ENCODE measurements at regions not wholly inside any gene's neighbourhood (a gene's known extent, or its start where the extent isn't known, plus 50 kb on each side); places are given as distances from the start of the nearest gene placed in this dataset.

DNA sequence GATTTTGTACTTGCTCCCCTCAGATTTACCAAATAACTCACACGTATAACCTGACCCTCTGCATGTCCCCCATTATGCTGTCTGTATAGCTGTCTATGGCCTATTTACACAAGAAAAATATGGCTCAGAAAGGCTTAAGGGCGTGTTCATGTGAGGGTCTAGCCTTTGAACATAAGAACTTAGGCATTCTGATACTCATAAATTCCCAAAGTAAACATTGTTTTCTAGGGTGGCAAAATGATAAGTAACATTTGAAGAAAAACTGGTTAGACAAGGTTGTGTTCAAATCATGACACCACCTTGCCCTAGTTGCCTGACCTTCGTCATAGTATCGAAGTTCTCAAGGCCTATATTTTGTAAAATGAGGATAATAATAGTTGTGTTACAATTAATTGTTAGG, 394.6 kb downstream of the LRRIQ3 start:
- FAIRE-seq: no peak
- Histone ChIP-seq H3K36me3 (ENCODE audit: control insufficient read depth, insufficient read depth, low read length) (no peaks in the 10 kb centered on the region), H3K27me3 (ENCODE audit: control insufficient read depth, insufficient read depth, low read length) (no peaks in the 10 kb centered on the region), H3K4me3 (ENCODE audit: low read depth, low read length) (no peak overlapping the region)
- TF ChIP-seq, protein P1, sequence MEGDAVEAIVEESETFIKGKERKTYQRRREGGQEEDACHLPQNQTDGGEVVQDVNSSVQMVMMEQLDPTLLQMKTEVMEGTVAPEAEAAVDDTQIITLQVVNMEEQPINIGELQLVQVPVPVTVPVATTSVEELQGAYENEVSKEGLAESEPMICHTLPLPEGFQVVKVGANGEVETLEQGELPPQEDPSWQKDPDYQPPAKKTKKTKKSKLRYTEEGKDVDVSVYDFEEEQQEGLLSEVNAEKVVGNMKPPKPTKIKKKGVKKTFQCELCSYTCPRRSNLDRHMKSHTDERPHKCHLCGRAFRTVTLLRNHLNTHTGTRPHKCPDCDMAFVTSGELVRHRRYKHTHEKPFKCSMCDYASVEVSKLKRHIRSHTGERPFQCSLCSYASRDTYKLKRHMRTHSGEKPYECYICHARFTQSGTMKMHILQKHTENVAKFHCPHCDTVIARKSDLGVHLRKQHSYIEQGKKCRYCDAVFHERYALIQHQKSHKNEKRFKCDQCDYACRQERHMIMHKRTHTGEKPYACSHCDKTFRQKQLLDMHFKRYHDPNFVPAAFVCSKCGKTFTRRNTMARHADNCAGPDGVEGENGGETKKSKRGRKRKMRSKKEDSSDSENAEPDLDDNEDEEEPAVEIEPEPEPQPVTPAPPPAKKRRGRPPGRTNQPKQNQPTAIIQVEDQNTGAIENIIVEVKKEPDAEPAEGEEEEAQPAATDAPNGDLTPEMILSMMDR (IDR thresholded peaks at IDR 0.05; ENCODE audit: insufficient read depth, low read length, severe bottlenecking): no peak
- DNase-seq (ENCODE audit: low read depth): peak; percentile 73

DNA sequence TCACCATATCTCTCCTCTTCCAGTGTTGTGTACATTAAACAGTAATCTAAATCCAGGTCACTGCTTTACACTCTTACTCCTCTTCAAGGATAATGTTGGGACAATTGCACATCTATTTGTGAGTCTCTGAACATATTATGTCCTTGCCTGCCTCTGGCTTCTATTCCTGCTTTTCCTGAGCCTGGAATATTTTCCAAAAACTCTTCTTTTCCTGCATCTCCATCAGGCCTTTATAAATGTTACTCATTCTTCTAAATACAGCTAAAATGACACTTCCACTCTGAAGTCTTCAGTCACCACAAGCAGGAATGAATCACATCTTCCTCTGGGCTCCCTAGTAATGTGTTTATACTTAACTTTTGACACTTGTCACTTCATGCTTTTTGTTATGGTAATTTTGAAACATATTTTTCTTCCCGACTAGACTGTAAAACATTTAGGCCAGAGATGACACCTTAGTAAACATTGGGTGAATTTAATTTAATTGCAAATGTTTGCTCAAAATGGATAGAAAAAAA, 396.0 kb downstream of the LRRIQ3 start:
- Histone ChIP-seq H3K27me3 (ENCODE audit: control insufficient read depth, insufficient read depth, low read length) (no peaks in the 10 kb centered on the region), H3K36me3 (ENCODE audit: control insufficient read depth, insufficient read depth, low read length) (no peaks in the 10 kb centered on the region), H3K4me3 (ENCODE audit: low read depth, low read length) (no peak overlapping the region)
- no peak for FAIRE-seq
- peak; percentile 22 for DNase-seq (ENCODE audit: low read depth)
- TF ChIP-seq, protein P1 (IDR thresholded peaks at IDR 0.05; ENCODE audit: insufficient read depth, low read length, severe bottlenecking): no peak

DNA sequence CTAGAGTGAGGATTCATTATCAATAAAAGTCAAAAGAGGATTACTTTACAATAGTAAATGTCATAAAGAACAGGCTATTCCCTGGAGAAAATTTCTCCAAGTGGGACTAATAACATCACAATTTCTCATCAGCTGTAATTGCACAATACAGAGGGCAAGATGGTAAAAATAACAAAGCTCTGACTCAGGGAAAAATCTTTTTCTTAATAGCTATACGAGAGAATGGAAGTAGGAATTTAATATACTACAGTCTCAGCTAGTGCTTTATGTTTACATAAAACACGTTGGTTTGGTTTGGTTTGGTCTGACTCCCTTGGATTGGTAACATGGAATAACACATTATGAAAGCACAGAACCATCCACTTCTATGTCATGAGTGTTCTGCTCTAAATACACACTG, 397.6 kb downstream of the LRRIQ3 start:
- FAIRE-seq: no peak
- Histone ChIP-seq H3K27me3 (ENCODE audit: control insufficient read depth, insufficient read depth, low read length) (no peaks in the 10 kb centered on the region), H3K36me3 (ENCODE audit: control insufficient read depth, insufficient read depth, low read length) (no peaks in the 10 kb centered on the region), H3K4me3 (ENCODE audit: low read depth, low read length) (no peak overlapping the region)
- TF ChIP-seq, protein P1 (IDR thresholded peaks at IDR 0.05; ENCODE audit: insufficient read depth, low read length, severe bottlenecking): no peak
- peak; percentile 81 for DNase-seq (ENCODE audit: low read depth)

GRCh38 chr1:73789965-73790364, 408.0 kb downstream of the LRRIQ3 start:
- DNase-seq (ENCODE audit: low read depth) (peak; percentile 30), FAIRE-seq (no peak)
- no peaks in the 10 kb centered on the region for H3K36me3 ChIP-seq (ENCODE audit: control insufficient read depth, insufficient read depth, low read length)
- no peaks in the 10 kb centered on the region for H3K27me3 ChIP-seq (ENCODE audit: control insufficient read depth, insufficient read depth, low read length)
- TF ChIP-seq, protein P1 (IDR thresholded peaks at IDR 0.05; ENCODE audit: insufficient read depth, low read length, severe bottlenecking): no peak
- no peak overlapping the region for H3K4me3 ChIP-seq (ENCODE audit: low read depth, low read length)

DNA sequence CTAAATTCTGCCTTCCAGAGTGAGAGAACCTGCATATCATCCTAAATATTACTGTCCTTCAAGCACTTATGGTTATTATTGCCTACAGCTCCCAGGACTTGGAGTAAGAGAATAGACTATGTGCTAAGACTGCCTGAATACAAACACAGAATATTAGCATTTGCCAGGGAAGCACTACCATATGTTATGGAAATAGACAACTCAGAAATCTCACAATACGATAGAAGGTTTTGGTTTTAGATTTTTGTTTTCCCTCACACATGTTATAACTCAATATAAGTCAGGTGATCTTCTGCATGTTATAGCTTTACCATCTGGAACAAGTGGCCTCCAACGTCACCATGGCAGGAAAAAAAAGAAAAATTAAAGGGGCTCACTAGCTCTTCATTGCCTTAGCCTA, 413.9 kb downstream of the LRRIQ3 start:
- Histone ChIP-seq H3K27me3 (ENCODE audit: control insufficient read depth, insufficient read depth, low read length) (no peaks in the 10 kb centered on the region), H3K4me3 (ENCODE audit: low read depth, low read length) (no peak overlapping the region), H3K36me3 (ENCODE audit: control insufficient read depth, insufficient read depth, low read length) (no peaks in the 10 kb centered on the region)
- DNase-seq (ENCODE audit: low read depth) (no peak), FAIRE-seq (no peak)
- TF ChIP-seq, protein P1 (IDR thresholded peaks at IDR 0.05; ENCODE audit: insufficient read depth, low read length, severe bottlenecking): no peak

GRCh38 chr1:73783352-73783751, 414.6 kb downstream of the LRRIQ3 start:
- Histone ChIP-seq H3K36me3 (ENCODE audit: control insufficient read depth, insufficient read depth, low read length) (no peaks in the 10 kb centered on the region), H3K27me3 (ENCODE audit: control insufficient read depth, insufficient read depth, low read length) (no peaks in the 10 kb centered on the region), H3K4me3 (ENCODE audit: low read depth, low read length) (no peak overlapping the region)
- peak; percentile 7 for DNase-seq (ENCODE audit: low read depth)
- FAIRE-seq: no peak
- TF ChIP-seq, protein P1 (IDR thresholded peaks at IDR 0.05; ENCODE audit: insufficient read depth, low read length, severe bottlenecking): no peak
